Omental fat pad (tissue), 3 donors: ENCODE measurements at regions not wholly inside any gene's neighbourhood (a gene's known extent, or its start where the extent isn't known, plus 50 kb on each side); places are given as distances from the start of the nearest gene placed in this dataset.

Experiments used
- ATAC-seq: fragments of 150-250 bp; one replicate; pipeline ENCODE4 v1.9.1; 2016; ENCODE audit warnings: mild to moderate bottlenecking, moderate library complexity; ENCODE audit not compliant: low FRiP score
- DNase-seq: peaks from one replicate; pipeline ENCODE4 v3.0.0-alpha.2; 2019; ENCODE audit warnings: low spot score
- TF ChIP-seq, protein P1 (sequence below), 3 donors: fragments of 450-650 bp; IDR thresholded peaks; one replicate each; pipeline ENCODE4 v1.5.1; 2016 to 2017; ENCODE audit warnings: antibody characterized with exemption in 3 of 3, mild to moderate bottlenecking in 3 of 3, moderate library complexity in 2 of 3

DNA sequence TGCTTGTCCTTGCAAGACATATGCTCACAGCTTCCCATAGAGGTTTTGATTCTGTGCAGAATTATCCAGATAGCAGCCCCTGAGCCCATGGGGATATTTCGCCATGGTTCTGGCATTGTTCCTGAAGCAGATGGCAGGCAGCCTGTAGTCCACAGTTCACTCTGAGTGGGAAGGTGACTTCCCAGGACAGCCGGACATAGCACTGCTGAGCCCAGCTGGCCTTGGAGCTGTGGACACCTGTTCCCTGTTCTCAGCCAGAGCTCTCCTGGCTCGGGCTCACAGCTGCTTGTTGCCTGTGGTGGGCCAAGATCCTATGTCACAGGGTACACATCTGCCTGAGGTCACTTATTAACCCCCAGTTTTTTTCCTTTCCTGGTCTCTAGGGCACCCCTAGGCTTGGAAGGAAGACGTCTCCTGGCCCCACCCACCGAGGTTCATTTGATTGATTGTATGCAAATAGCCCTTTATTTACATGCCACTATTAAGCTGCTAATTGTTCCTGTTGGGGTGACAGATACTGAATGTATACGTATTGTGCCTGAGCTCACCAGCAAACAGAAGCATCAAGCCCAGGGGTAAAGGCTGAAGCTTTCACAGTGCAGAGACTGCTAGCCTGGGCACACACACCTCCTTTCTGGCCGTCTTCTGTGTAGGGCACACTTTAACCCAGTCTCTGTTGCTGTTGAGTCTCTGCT, 96.6 kb upstream of the DMRT1 start:
- ATAC-seq, result no peak
- TF ChIP-seq, protein P1, sequence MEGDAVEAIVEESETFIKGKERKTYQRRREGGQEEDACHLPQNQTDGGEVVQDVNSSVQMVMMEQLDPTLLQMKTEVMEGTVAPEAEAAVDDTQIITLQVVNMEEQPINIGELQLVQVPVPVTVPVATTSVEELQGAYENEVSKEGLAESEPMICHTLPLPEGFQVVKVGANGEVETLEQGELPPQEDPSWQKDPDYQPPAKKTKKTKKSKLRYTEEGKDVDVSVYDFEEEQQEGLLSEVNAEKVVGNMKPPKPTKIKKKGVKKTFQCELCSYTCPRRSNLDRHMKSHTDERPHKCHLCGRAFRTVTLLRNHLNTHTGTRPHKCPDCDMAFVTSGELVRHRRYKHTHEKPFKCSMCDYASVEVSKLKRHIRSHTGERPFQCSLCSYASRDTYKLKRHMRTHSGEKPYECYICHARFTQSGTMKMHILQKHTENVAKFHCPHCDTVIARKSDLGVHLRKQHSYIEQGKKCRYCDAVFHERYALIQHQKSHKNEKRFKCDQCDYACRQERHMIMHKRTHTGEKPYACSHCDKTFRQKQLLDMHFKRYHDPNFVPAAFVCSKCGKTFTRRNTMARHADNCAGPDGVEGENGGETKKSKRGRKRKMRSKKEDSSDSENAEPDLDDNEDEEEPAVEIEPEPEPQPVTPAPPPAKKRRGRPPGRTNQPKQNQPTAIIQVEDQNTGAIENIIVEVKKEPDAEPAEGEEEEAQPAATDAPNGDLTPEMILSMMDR (IDR thresholded peaks at IDR 0.05), result no peak
- DNase-seq, result no peak

DNA sequence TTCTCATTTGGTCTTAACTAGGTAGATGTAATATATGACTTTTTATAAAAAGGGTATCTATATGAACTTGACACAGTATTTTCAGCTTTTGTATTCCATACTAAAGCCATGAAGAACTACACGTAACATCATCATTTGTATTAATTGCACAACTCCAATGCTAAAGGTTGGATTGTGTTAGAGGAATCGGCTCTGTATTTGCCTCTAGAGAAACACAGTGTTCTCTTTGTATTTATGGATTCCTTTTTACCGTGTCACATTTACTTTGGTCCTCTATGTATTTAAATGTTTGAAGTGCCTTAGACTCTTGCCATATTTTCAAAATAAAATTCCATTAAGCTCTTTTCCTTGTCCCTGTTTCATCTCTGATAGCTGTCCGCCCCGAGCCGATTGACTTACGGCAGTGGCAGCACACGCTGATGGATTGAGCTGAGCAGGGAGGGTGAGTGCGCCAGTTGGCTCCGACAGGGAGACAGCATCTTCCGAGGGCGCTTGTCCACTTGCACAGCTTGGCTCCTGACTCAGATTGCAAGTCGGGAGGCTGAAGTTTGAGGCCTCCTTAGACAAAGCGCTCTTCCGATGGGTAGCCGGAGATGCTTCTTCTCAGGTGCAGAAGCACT, 95.6 kb upstream of the DMRT1 start:
- DNase-seq (no peak), ATAC-seq (no peak)
- TF ChIP-seq, protein P1 (IDR thresholded peaks at IDR 0.05), result no peak

DNA sequence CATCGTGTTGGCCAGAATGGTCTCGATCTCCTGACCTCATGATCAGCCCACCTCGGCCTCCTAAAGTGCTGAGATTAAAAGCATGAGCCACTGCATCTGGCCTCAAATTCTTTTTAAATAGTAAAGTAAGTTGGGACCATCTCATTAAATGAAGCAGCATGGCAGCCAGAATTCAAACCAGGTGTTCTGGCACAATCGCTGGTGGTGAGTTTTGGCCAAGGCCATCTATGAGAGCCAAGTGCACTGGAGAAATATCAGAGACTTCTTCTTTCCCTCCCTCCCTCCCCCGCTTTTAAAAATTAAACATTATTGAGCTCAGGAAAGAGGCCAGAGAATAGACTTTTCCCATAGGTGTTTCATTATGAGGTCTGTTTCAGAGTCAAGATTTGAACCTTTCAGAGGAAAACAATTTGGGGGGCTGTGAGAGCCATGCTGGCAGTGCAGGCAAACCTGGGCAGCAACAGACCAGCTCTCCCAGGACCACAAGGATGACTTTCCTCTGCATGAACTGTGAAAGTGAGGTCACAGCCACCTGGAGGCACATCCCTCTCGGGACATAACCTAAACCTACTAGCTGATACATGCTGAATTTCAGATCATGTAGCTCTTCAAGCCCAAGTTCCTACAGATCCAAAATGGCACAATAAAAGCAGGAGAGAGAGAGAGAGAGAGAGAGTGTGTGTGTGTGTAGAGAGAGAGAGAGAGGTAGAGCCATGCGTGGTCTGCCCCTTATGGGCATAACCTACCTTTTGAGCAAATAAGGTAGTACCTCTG, 94.6 kb upstream of the DMRT1 start:
- ATAC-seq (no peak), DNase-seq (no peak)
- TF ChIP-seq, protein P1 (IDR thresholded peaks at IDR 0.05), result no peak

DNA sequence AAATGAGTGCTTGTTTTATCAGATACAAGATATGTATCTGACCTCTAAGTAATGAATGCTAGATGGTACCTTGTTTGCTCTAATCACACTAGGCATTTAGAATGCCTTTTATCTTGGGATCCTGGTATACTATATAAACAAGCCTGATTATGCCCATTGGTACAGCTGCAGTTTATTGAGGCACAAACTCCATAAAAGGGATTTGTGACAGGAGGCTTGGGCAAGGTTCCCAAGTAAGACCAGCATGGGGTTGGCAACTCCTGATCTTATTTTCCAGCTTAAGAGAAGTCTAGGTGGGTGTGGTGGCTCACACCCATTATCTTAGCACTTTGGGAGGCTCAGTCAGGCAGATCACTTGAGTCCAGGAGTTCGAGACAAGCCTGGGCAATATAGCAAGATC, 93.9 kb upstream of the DMRT1 start:
- TF ChIP-seq, protein P1 (IDR thresholded peaks at IDR 0.05), result no peak
- ATAC-seq, result no peak
- DNase-seq, result no peak

DNA sequence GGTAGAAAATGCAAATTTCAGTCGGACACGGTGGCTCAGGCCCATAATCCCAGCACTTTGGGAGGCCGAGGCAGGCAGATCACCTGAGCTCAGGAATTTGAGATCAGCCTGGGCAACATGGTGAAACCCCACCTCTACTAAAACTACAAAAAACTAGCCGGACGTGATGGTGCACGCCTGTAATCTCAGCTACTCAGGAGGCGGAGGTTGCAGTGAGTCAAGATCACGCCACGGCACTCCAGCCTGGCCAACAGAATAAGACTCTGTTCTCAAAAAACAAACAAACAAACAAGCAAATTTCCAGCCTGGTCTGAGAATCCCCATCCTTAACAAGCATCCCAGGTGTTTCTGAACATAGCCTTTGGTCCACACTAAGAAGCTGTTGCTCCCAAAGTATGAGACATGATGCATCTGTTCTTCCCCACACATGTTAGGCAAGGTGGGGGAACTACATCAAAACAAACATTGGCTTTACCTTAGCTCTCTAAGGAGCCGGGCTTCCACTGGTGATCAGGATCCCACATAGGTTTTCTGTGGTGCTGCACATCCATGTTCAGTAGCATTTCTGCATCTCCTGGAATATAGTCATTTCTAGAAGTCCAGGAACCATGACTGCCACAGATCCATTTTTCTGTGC, 92.5 kb upstream of the DMRT1 start:
- ATAC-seq, result no peak
- TF ChIP-seq, protein P1 (IDR thresholded peaks at IDR 0.05), result no peak
- no peak for DNase-seq

DNA sequence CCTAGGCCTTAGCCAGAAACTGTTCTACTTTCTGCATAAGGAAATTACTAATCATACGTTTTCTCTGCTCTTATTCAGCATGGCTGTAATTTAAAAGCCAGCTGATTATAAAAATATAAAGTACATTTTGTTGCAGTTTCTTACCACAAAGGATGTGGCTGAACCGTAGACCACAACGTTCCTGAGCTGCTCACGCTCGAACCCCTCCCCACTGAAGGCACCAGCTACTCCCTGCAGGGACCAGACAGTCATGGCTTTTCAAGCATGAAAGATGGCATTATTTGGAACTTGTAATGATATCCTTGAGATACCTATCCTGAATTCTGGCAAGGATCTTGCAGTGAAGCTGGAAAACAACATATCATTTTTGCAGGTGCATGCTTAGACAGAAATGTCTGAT, 91.8 kb upstream of the DMRT1 start:
- no peak for ATAC-seq
- DNase-seq, result no peak
- TF ChIP-seq, protein P1 (IDR thresholded peaks at IDR 0.05), result no peak
